Occipital lobe (tissue), 1 donor: ENCODE measurements at regions not wholly inside any gene's neighbourhood (a gene's known extent, or its start where the extent isn't known, plus 50 kb on each side); places are given as distances from the start of the nearest gene placed in this dataset.

Source experiments
- DNase-seq: peaks from one replicate; lab custom pipeline; 2025; lab: John Stamatoyannopoulos, UW

- no peak for DNase-seq
Measured at GRCh38 chr16:47972246-47972985, 183.4 kb downstream of the ABCC12 start.

DNA sequence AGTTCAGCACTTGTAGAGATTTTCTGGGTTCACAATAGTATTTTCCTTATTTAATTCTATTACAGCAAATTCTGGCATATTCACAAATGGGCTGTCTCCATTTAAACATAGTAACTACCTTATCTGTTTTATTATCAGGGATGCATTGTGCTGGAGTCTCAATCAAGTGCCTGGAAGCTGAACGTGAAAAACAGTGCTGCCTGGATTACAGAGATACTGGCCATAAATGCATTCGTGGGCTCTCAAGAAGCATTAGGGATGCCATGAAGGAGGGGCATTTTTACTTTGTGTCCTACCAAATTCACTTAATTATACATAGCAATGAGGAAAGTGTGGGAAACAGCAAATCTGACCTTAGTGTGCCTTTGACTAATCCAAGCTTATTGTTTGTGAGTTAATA lies 184.6 kb downstream of the ABCC12 start:
- no peak for DNase-seq

GRCh38 chr16:47970291-47970931 lies 185.4 kb downstream of the ABCC12 start:
- DNase-seq, result no peak

GRCh38 chr16:47967374-47967773 lies 188.4 kb downstream of the ABCC12 start:
- no peak for DNase-seq

- DNase-seq, result no peak
Measured at GRCh38 chr16:47966325-47966724, 189.5 kb downstream of the ABCC12 start.

GRCh38 chr16:47965439-47965838 lies 190.4 kb downstream of the ABCC12 start:
- DNase-seq, result peak; percentile 19

- no peak for DNase-seq
Measured at GRCh38 chr16:47958726-47959125, 197.1 kb downstream of the ABCC12 start.

DNA sequence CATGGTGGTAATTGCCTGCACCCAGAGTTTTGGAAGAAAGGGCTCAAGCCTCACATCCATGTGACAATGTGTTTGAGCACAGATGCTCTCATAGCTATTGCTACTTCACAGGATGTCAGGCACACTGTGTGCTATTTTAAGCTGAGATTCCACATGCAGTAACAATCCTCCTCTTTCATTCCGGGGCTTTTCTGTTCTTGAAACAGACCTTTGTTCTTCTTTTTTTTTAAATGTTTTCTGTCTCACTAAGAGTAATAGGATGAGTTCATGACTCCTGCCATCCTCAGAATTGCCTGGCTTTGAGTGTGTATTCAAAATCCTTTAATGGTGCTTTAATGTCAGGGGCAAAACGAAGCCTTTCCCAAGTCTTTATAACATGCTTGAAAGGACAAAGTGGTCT lies 198.9 kb downstream of the ABCC12 start:
- DNase-seq, result no peak

DNA sequence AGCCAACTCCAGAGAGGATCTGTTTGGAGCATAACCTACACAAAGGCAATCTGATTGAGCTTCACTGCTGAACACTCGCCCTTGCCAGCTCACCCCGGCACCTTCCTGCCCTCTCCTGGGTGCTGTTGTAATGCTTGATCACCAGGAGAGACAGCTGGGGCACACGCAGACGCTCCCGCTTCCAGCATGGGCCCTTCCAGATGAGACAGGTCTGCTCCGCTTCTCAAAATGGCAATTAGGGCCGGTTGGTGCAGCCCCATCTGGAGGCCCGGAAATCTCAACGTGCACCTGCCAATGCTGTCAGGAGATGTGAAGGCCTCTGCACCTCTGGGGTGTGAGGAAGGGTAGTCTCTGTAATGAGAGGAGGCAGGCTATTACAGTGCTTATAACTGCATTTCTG lies 206.1 kb downstream of the ABCC12 start:
- no peak for DNase-seq

- no peak for DNase-seq
Measured at GRCh38 chr16:47949276-47949675, 206.5 kb downstream of the ABCC12 start.

GRCh38 chr16:47947723-47948122 lies 208.1 kb downstream of the ABCC12 start:
- no peak for DNase-seq

GRCh38 chr16:47946092-47946491 lies 209.7 kb downstream of the ABCC12 start:
- DNase-seq, result no peak

- no peak for DNase-seq
Measured at GRCh38 chr16:47944589-47944988, 211.2 kb downstream of the ABCC12 start.

GRCh38 chr16:47943235-47943634 lies 212.6 kb downstream of the ABCC12 start:
- DNase-seq, result no peak

- no peak for DNase-seq
Measured at GRCh38 chr16:47940466-47940865, 215.3 kb downstream of the ABCC12 start.

DNA sequence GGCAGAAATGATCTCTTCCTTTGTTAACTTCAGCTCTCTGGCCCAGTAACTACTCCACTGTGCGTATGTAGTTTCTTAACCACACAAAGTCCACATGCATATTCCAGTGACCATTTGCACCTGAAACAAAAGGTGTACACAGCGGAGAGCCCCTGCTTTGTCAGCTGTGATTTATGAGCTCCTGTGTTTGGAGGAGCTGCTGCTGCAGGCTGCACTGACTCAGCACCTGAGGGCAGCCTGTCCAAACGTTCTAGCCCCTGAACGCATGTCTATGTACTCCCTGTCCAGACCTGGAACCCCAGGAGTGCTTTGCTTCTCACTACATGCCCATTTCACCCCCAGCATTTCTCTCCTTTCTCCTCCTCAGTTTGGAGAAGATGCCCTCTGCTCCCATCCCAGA lies 216.1 kb downstream of the ABCC12 start:
- no peak for DNase-seq

DNA sequence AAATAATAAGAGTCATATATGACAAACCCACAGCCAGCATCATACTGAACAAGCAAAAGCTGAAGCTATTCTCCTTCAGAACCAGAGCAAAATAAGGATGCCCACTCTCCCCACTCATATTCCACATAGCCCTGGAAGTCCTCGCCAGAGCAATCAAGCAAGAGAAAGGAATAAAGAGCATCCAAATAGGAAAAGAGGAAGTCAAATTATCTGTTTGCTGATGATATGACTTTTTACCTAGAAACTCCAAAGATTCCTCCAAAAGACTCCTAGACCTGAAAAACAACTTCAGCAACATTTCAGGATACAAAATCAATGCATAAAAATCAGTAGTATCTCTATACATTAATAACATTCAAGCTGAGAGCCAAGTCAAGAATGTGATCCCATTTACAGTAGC lies 217.5 kb downstream of the ABCC12 start:
- no peak for DNase-seq

DNA sequence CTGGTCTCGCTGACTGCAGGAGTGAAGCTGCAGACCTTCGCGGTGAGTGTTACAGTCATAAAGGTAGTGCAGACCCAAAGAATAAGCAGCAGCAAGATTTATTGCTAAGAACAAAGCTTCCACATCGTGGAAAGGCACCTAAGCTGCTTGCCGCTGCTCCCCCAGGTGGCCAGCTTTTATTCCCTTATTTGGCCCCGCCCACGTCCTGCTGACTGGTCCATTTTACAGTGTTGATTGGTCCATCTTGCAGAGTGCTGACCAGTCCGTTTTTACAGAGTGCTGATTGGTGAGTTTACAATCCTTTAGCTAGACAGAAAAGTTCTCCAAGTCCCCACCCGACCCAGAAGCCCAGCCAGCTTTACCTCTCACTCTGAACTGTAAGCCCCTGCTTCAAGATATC lies 227.8 kb downstream of the ABCC12 start:
- no peak for DNase-seq

GRCh38 chr16:47927330-47927729 lies 228.5 kb downstream of the ABCC12 start:
- no peak for DNase-seq

DNA sequence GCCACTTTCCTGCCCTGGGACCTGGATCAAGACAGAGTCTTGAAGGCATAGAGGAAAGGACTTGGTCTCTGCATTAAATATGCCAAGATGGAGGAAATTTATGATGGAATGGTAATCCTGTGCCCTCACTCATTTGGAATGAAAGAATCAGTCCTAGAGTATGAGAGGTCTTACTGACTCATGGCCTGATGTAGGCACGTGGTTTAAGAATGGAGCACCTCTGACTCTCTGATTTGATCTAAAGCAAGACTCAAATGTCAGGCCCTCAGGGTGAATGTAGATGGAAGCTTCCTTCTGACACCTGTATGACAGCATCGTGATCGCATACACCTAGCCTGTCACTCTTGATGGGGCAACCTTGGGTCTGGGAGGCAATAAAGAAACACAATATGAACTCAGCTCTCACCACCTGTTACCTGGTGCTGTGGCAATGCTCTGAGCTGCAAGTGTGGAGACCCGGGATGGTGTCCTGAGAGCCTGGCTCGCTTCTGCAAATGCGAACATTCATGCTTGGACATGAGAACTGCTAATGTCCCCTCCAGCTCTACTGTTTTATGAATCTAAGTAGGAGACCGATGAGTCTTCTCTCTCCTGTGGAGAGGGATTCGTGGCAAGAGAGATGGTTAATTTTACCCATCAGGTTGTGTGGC lies 229.9 kb downstream of the ABCC12 start:
- DNase-seq, result no peak

- DNase-seq, result no peak
Measured at GRCh38 chr16:47924950-47925349, 230.8 kb downstream of the ABCC12 start.

GRCh38 chr16:47921535-47921934 lies 234.3 kb downstream of the ABCC12 start:
- no peak for DNase-seq

- DNase-seq, result no peak
Measured at GRCh38 chr16:47920709-47921108, 235.1 kb downstream of the ABCC12 start.
